Ovary (tissue), 3 donors: ENCODE measurements at regions not wholly inside any gene's neighbourhood (a gene's known extent, or its start where the extent isn't known, plus 50 kb on each side); places are given as distances from the start of the nearest gene placed in this dataset.

Experiments used
- EP300 ChIP-seq: sonication (generic); formaldehyde crosslinking; IDR thresholded peaks from one replicate; pipeline ENCODE4 v1.6.1; 2017; ENCODE audit warnings: antibody characterized with exemption
- POLR2A ChIP-seq: fragments of 450-650 bp; IDR thresholded peaks from one replicate; pipeline ENCODE4 v1.6.1; 2017; ENCODE audit warnings: antibody characterized with exemption, mild to moderate bottlenecking, moderate library complexity
- TF ChIP-seq, protein P1 (sequence below), 3 donors: fragments of 450-650 bp in 2 of 3; fragments of 200-600 bp in 1 of 3; IDR thresholded peaks; one replicate each; pipeline versions ENCODE4 v1.5.1 to v1.8.0; 2016 to 2022; ENCODE audit warnings: antibody characterized with exemption in 3 of 3, mild to moderate bottlenecking in 1 of 3
- donor health status: DM: no; HTN: no; CAD: no.

DNA sequence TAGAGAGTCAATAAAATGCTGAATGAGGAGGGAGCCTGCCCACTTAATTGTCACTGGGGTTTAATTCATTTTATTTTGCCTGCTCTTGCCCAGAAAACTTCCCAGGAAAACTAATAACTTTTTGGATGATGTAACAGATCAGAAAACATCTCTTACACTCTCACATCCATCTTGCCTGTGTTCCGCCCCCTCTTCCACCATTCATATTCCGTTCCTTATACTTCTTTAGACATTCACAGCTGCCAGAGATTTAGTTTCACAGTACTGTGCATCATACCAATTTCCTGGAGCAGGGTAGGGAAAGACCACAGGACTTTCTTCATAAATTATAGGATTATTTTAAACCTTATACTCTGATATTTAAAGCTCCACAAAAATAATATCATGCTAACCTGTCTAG is 776.1 kb upstream of the SOX11 start:
- TF ChIP-seq, protein P1, sequence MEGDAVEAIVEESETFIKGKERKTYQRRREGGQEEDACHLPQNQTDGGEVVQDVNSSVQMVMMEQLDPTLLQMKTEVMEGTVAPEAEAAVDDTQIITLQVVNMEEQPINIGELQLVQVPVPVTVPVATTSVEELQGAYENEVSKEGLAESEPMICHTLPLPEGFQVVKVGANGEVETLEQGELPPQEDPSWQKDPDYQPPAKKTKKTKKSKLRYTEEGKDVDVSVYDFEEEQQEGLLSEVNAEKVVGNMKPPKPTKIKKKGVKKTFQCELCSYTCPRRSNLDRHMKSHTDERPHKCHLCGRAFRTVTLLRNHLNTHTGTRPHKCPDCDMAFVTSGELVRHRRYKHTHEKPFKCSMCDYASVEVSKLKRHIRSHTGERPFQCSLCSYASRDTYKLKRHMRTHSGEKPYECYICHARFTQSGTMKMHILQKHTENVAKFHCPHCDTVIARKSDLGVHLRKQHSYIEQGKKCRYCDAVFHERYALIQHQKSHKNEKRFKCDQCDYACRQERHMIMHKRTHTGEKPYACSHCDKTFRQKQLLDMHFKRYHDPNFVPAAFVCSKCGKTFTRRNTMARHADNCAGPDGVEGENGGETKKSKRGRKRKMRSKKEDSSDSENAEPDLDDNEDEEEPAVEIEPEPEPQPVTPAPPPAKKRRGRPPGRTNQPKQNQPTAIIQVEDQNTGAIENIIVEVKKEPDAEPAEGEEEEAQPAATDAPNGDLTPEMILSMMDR (IDR thresholded peaks at IDR 0.05) = no peak
- TF ChIP-seq POLR2A (no peak), EP300 (no peak)
